ENCODE measurements at regions not wholly inside any gene's neighbourhood (a gene's known extent, or its start where the extent isn't known, plus 50 kb on each side); places are given as distances from the start of the nearest gene placed in this dataset.
A peak's percentile ranks its signal among the peaks of the same experiment; 100 is the strongest.
"Not testable (repeated sequence)": the region's sequence is repeated elsewhere in the genome, so short reads cannot be mapped to it uniquely, and the experiment has no call there.

DNA sequence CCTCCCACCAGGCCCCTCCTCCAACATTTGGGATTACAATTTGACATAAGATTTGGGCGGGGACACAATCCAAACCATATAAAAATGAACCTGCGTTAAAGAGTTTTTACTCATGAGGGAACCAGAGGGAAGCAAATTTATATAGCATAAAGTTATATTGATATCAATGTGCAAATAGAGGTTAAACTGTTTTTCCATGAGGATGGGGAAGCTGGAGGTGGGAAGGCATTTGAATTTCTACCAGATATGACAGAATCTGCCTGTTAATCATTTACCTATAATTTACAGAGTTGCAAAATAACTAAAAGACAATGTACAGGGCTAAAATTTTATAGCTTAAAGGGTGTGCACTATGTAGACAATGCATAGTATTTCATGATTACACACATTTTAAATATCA, 322.0 kb upstream of the FKBP1C start:
- no peak for DNase-seq

DNA sequence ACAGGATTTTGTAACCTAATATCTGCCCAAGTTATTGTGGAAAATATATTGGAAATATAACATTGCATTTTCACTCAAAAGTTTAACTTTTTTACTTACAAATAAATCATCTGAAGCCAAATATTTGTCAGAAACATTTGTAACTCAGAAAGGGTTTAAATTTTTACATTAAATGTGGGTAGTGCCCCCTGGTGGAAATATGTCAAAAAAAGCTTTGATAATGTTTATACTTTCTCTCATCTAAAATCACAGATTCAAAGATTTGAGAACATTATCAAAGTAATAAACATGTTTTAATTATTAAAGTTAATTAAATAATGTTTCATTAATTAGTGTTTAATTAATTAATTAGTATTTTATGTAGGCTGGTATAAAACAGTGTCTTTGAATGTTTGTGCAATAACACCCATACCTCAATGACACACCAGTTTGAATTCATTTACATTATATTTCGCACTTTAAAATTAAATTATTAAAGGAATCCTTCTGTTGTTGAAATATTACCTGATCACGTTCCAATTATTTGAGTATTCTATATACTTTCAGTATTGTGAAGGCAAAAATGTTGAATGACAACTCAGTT, 320.1 kb upstream of the FKBP1C start:
- DNase-seq: peak; percentile 14

DNA sequence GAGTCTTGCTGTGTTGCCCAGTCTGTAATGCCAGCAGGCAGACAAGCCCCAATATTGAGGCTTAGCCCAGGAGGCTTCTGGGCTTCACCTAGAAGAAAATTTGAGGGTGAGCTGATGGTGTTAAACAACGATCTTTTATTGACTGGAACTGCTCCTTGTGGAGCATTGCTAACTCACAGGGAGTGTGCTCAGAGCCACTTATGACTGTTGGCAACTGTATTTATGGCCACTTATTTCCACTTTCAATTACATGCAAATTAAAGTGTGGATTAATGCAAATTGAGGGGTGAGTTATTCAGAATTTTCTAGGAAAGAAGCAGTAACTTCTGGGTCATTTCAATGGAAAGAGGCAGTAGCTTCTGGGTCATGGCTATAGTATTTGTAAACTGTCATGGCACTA, 317.2 kb upstream of the FKBP1C start:
- no peak for DNase-seq

DNA sequence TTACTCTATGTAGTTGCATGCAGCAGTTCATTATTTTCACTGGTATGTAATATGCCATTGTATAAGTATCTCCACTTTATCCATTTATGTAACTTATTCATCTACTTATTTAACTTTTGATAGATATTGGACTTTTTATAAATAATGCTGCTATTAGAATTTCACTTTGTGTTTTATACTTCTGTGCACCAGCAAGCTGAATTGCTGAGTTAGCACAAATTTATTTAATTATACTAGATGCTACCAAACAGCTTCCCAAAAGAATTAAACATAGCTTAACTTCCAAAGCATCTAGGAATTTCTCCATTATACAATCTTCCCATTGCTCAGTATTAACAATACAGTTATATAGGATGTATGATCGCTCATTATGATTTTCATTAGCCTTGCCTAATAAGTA, 308.0 kb upstream of the FKBP1C start:
- no peak for DNase-seq

DNA sequence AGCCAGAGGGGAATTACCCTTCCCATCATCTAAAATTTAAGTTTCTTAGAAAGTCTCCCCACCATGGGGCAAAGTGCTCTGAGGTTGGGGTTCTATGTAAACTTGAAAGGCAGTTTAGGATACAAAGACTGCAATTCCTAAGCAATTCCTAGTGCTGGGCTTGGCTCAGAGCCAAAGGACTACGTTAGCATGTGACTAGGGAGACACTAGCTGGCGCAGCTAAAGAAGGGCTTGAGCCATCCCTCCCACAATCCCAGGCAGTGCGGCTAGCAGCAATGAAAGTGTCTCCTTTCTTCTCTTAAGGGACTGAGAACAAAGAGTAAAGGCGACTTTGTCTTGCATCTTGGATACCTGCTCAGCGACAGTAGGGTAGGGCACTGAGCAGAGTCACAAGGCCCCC, 306.6 kb upstream of the FKBP1C start:
- no peak for DNase-seq

DNA sequence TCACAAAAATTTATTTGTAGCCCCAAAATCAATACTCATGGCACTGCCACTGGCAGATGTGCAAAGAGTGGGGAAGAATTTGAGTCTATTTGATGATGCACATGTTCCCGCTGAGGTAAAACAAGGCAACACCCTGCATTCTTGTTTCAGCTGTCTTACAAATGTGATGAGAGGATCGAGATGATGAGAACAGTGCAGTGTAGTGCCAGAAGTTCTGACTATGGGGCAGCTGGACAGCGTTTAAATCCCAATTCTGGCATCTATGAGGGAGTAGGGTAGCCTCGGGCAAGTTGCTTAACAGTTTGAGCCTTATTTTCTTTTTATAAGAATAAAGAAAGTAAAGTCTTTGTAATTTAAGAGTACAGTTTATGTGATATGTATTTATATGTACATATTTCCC, 296.7 kb upstream of the FKBP1C start:
- DNase-seq: no peak

DNA sequence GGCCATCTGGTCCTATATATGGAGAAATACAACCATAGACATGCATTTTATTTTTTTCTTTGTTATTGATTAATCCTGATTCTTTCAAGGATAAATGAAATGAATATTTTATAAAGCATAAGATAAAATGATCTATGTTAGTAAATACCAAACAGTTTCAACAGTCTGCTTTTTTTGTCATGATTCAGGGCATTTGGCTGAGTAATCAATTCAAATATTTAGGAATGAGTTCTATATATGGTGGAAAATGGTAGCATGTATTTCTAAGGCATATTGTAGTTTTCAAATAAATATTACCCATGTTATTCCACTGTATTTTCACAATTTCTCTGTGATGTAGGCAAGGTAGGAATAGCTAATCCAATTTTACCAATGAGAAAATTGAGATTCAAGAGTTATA, 287.5 kb upstream of the FKBP1C start:
- no peak for DNase-seq

DNA sequence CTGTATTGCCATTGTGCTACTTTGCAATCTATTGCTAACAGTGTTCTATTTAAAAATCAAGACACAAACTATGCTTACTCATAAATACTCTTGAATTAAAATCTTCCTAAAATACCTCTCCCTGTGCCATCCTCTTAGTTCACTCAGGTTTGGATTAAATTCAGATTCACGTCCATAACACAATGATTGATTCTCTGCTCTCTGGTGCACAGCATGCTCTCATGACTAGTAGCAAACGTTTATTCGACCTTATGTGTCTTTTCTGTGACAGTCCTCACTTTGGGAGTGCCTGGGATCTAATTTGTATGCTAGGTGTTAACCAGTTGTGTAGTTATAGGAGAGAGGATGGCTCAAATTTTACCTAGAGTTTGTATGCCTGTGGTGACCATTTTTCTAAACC, 270.4 kb upstream of the FKBP1C start:
- no peak for DNase-seq

DNA sequence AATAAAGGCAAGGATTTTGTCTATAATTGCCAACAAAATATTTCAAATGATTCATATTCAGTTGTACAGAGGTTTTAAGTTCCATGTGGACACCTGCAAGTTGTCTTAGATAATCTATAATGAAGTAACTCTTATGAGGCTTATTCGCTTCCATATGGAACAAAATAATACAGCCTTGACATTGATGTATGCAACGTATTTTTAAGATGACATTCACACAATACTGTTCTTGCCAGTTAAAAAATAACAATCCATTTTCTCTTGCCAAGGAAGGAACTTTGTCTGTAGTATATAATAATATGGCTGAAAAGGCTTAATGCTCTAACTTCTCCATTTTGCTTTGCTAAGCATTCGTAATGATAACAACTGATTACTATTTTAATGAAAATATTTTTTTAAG, 269.3 kb upstream of the FKBP1C start:
- no peak for DNase-seq

DNA sequence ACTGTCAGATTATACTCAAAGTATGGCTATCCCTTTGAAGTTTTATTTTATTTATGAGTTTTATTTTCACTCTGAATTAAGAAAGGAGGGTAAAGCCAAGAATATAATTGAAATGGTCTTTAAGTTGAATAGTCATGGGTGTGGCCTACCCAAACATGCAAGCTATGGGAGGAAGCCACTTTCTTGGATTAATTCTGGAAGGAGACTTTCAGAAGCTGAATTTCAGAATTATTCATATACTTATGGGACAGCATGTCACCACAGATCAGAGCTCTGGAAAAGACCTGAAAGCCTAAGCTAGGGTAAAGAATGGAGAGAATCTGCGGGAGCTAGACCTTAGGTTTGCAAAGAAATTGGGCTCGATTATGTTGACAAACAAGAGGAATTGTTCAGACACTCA, 242.4 kb upstream of the FKBP1C start:
- DNase-seq: no peak

DNA sequence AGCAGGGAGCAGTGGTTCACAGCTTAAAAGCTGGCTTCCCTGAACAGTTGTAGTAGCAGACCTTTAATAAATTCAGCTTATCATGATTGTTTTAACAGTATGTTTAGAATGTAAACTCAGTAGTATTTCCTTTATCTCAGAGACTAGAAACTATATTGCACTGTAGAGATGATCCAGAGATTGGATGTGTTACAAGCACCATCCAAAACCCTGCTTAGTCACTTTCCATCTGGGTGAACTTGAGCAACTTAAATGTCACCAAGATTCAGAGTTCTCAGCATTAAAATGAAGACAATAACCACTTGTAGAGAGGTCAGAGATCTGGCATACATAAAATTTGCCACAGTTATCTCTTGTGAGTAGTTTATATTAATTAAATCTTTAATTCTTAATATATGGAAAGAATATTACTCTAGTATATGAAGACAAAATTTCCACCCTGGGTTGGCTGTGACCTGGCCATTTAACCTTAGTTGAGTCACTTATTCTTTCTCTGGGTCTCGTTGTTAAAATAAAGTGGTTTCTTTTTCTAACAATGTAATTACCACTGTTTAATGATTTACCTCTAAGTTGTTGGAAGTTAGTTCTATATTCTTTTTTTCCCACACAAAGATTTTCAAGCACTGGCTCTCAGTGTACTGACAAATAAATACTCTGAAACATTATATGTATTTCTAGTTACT, 239.2 kb upstream of the FKBP1C start:
- no peak for DNase-seq

DNA sequence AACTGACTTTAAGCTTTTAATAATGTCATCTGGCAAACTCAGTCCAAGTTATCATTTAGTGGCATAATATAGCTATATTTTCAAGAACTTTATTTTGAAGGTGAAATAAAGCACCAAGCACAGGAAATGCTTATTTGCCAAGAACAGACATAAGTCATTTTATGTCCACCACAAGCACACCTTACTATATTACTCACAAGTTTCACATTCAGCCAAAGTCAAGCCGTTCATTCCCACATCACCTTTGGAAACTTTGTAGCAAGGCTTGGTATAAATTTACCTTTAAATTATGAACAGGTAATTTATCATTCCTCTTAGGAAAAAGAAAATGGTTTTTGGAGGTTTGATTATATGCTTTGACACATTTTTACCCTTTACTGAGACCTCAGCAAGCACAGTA, 236.8 kb upstream of the FKBP1C start:
- DNase-seq: no peak

DNA sequence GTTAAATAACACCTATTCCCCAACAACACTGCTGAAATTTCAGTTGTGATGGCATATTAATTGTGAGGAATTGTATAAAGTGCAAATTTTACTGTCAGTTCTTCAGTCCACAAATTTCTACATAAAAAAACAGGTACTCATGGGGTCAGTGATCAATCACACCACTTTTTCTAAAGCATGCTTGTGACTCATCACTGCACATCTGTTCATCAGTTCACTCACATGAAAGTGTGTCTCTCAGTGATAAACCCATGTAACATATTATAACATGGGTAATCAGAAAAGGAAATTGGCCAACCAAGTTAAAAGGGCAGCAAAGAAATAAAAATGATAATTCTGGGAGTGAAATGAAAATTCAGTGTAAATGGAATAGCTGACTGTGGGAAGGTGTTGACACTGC, 234.7 kb upstream of the FKBP1C start:
- DNase-seq: no peak

DNA sequence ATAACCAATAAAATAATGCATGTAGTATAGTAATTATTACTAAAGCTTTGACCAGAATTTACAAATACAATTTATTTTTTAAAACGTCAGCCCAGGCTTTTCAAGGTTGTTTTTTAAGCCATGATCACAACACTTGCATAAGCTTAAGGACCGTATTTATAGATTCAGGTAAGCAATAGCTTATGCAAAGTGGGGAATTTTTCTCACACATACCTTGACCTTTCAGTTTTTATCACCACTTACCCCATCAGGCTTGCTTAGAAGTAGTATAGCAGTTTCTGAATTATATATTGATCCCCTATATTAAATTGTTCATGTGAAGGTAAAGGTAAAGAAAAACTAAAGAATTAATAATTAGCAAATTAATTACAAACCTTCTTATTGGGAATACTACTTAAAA, 232.3 kb upstream of the FKBP1C start:
- DNase-seq: no peak

DNA sequence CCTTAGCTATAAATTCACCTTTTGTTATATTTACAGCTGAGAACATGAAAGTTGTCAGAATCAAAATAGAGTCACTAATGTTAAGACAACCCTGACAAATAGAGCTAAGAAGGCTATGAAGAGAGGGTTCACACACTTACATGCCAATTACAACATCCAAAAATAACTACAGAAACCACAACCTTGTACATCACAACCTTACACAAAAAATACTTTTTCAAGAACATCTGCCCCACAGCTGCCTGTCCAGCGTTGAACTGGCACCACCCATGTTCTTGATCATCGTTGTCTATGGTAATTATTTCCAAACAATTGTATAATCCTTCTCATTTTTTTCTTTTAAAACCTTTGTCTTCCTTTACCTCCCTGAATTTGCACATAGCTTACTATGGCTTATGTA, 231.2 kb upstream of the FKBP1C start:
- no peak for DNase-seq

DNA sequence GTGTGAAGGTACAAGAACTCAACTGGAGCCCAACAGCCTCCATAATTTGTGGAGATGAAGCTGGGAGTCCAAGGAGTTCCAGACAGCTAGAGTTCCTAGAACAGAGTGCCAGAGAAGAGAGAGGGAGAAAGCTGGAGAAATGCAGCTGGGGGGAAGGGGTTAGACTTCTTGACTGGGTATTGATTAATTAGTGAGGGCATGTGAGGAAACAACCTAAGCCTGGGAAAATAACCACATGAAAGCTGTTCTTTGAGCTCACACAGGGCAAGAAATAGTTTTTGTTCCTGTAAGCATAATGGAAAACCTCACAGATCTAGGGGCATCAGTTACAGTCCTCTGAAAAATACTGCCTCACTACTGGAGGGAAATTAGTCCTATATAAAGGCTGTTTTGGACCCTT, 230.5 kb upstream of the FKBP1C start:
- DNase-seq: no peak

DNA sequence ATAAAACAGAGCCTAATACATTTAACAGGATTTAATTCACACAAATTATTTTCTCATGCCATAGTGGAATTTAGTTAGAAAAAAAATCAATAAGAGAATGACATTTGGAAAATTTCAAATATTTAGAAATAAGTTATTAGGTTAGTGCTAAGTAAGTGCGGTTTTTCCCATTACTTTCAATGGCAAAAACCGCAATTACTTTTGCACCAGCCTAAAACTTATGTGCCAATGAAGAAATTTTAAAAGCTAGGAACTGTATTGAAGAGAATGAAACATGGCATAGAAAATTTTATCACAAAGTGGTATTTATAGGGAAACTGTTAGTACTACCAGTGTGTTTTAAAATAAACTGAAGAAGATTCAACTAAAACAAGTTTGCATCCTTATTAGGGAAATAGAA, 228.3 kb upstream of the FKBP1C start:
- no peak for DNase-seq

DNA sequence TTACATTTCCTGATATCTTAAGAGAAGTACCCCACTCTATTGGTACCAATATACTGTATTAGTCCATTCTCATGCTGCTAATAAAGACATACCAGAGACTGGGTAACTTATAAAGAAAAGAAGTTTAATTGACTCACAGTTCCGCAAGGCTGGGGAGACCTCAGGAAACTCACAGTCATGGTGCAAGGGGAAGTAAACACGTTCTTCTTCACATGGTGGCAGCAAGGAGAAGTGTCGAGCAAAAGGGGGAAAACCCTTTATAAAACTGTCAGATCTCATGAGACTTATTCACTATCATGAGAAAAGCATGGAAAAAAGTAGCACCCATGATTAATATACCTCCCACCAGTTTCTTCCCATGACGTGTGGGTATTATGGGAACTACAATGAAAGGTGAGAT, 219.6 kb upstream of the FKBP1C start:
- not testable (repeated sequence) for DNase-seq

DNA sequence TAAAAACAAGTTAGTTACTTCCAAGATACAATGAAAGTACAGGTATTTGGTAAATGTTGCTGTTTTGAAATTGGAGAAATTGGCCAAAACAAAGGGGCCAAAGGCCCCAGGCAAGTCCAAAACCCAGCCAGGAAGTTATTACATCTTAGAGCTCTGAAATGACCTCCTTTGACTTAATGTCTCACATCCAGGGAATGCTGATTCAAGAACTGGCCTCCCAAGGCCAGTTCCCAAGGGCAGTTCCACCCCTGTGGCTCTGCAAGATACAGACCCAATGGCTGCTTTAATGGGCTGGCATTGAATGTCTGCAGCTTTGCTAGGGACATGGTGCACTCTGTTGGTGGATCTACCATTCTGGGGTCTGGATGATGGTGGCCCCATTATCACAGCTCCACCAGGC, 217.3 kb upstream of the FKBP1C start:
- DNase-seq: no peak

DNA sequence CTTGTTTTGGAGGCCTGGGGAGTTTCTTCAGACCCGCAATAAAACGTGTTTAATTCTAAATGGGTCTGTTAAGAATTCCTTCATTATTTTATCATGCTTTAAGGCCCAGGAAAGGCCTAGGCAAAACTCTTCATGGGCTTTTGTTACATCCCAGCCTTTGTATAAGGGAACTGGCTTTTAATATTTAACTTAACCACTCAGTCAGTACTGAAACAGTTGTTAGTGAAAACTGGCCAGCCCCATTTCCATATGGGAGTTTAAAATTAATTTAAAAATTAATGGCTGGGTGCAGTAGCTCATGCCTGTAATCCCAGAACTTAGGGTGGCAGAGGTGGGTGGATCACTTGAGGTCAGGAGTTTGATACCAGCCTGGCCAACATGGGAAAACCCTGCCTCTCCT, 213.2 kb upstream of the FKBP1C start:
- no peak for DNase-seq

DNA sequence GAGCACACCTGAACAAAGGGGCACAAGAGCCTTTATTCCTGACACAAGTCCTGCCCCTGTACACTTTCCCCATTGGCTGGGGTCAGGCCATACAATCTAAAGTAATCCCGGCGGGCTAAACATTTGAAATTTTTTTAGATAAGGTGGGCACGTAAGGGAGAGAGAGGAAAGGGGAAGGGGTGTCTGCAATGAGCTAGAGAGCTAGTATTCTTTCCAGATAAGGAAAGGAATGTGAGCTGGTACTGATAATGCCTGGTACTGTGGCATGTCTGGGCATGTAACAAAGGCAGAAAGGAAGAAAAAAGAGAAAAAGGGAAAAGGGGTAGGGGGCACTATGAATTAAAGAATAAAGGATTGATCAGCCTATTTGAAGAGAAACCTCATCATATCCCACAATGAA, 212.0 kb upstream of the FKBP1C start:
- not testable (repeated sequence) for DNase-seq

DNA sequence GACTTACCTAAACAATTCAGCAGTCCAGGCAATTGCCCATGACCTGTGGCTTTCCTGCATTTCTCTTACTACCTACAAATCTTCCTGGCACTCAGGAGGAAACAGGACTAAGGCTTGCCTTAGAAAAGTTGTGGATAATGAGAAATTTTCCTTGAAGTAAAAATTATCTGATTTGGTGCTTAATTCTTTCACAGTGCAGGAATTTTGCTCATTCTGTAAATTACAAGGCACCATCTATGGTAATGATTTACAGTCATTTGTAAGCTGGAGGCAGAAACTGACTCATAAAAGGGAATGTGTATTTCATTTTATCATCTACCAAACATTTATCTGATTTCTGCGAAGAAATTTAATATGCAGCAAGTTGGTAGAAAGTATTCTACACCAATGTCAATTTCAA, 211.5 kb upstream of the FKBP1C start:
- DNase-seq: no peak

DNA sequence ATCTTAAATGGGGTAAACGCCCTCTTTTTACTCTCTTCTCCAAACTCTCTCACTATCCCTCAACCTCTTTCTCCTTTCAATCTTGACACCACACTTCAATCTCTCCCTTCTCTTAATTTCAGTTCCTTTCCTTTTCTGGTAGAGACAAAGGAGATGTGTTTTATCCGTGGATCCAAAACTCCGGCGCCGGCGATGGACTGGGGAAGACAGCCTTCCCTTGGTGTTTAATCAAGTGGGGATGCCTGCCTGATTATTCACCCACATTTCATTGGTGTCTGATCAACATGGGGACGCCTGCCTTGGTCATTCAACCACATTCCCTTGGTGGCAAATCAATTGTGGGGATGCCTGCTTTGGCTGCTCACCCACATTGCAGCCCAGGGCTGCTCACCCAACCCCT, 205.3 kb upstream of the FKBP1C start:
- DNase-seq: not testable (repeated sequence)

DNA sequence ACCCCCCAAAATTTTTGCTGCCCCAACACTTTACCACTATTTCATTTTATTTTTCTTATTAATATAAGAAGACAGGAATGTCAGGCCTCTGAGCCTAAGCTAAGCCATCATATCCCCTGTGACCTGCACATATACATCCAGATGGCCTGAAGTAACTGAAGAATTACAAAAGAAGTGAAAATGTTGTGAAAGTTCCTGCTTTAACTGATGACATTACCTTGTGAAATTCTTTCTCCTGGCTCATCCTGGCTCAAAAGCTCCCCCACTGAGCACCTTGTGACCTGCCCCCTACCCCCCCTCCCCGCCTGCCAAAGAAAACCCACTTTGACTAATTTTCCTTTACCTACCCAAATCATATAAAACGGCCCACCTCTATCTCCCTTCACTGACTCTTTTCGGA, 200.3 kb upstream of the FKBP1C start:
- not testable (repeated sequence) for DNase-seq

DNA sequence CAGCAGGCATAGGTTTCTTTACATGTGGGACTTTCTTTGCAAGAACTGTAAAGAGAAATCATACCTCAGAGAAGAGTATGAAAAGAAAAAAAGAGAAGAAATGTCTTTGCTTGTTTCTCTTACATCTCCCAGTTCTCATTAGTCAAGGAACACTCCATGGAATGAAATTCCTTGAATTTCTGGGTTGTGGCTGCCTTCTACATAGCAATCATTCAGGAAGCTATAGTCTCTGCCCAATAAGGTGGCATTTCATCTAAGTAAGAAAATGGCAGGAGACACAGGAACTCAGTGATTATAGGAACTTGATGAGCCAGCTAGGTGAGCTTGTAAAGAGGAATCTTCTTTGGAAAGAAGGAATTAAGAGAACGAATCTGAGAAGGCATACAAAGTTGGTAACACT, 197.0 kb upstream of the FKBP1C start:
- DNase-seq: no peak

All from tongue (tissue), 1 donor.